Right atrium auricular region (tissue), 2 donors: ENCODE measurements at regions not wholly inside any gene's neighbourhood (a gene's known extent, or its start where the extent isn't known, plus 50 kb on each side); places are given as distances from the start of the nearest gene placed in this dataset.
"Not testable (repeated sequence)": the region's sequence is repeated elsewhere in the genome, so short reads cannot be mapped to it uniquely, and the experiment has no call there.

ENCODE experiments used
- DNase-seq: peaks from one replicate; pipeline ENCODE4 v3.0.0-alpha.2; 2019; ENCODE audit warnings: low spot score
- H3K27ac ChIP-seq, 2 donors: fragments of 200-600 bp; sonication (generic); 1 replicate in 1 of 2; 2 replicates in 1 of 2; pipeline ENCODE4 v1.5.1; 2016 to 2019
- H3K27me3 ChIP-seq, 2 donors: fragments of 200-600 bp; sonication (generic); one replicate each; pipeline versions ENCODE4 v1.5.1 to v1.6.0; 2017 to 2019
- H3K36me3 ChIP-seq: fragments of 200-600 bp; sonication (generic); one replicate; pipeline ENCODE4 v1.5.1; 2016
- H3K4me1 ChIP-seq, 2 donors: fragments of 200-600 bp; sonication (generic); one replicate each; pipeline versions ENCODE4 v1.5.1 to v1.6.0; 2017 to 2019
- H3K4me3 ChIP-seq, 2 donors: fragments of 200-600 bp; sonication (generic); 1 replicate in 1 of 2; 2 replicates in 1 of 2; pipeline ENCODE4 v1.5.1; 2017 to 2019; ENCODE audit warnings: mild to moderate bottlenecking in 1 of 2, moderate library complexity in 1 of 2
- H3K9me3 ChIP-seq, 2 donors: fragments of 200-600 bp; sonication (generic); one replicate each; pipeline ENCODE4 v1.5.1; 2019
- CTCF ChIP-seq, 2 donors: fragments of 200-600 bp; sonication (generic); IDR thresholded peaks; one replicate each; pipeline ENCODE4 v1.5.1; 2019; ENCODE audit warnings: antibody characterized with exemption in 2 of 2

- no peak for DNase-seq
- TF ChIP-seq CTCF (IDR thresholded peaks at IDR 0.05) = no peak
- H3K27me3 ChIP-seq = no peaks in the 10 kb centered on the region
- no peaks in the 10 kb centered on the region for H3K36me3 ChIP-seq
- no peaks in the 10 kb centered on the region for H3K4me1 ChIP-seq
- H3K27ac ChIP-seq = no peak overlapping the region
- H3K4me3 ChIP-seq = no peak overlapping the region
- H3K9me3 ChIP-seq = no peaks in the 10 kb centered on the region
Observed at GRCh38 chr5:25415970-25416369, 771.2 kb upstream of the CDH10 start.

- no peak overlapping the region for H3K27ac ChIP-seq
- no peak overlapping the region for H3K4me3 ChIP-seq
- TF ChIP-seq CTCF (IDR thresholded peaks at IDR 0.05) = no peak
- DNase-seq = no peak
- no peaks in the 10 kb centered on the region for H3K27me3 ChIP-seq
- peaks cover 0 to 4% of the 10 kb centered on the region in 2 donors for H3K9me3 ChIP-seq
- H3K4me1 ChIP-seq = no peaks in the 10 kb centered on the region
- no peaks in the 10 kb centered on the region for H3K36me3 ChIP-seq
Observed at GRCh38 chr5:25414742-25415141, 770.0 kb upstream of the CDH10 start.

GRCh38 chr5:25412116-25412661 lies 767.4 kb upstream of the CDH10 start:
- H3K9me3 ChIP-seq = peaks cover 0 to 4% of the 10 kb centered on the region in 2 donors
- no peak for TF ChIP-seq CTCF (IDR thresholded peaks at IDR 0.05)
- no peaks in the 10 kb centered on the region for H3K36me3 ChIP-seq
- DNase-seq = no peak
- no peaks in the 10 kb centered on the region for H3K27me3 ChIP-seq
- no peak overlapping the region for H3K27ac ChIP-seq
- H3K4me3 ChIP-seq = no peak overlapping the region
- H3K4me1 ChIP-seq = no peaks in the 10 kb centered on the region

GRCh38 chr5:25407365-25407764 lies 762.6 kb upstream of the CDH10 start:
- H3K27ac ChIP-seq, H3K4me3 ChIP-seq, H3K27me3 ChIP-seq, H3K36me3 ChIP-seq, H3K9me3 ChIP-seq, DNase-seq, H3K4me1 ChIP-seq: not testable (repeated sequence)

- TF ChIP-seq CTCF (IDR thresholded peaks at IDR 0.05) = no peak
- Histone ChIP-seq H3K27me3 (no peaks in the 10 kb centered on the region), H3K4me3 (no peak overlapping the region), H3K27ac (no peak overlapping the region), H3K4me1 (no peaks in the 10 kb centered on the region), H3K9me3 (peaks cover 0 to 4% of the 10 kb centered on the region in 2 donors), H3K36me3 (no peaks in the 10 kb centered on the region)
- no peak for DNase-seq
Observed at GRCh38 chr5:25405850-25406249, 761.1 kb upstream of the CDH10 start.

- no peak overlapping the region for H3K27ac ChIP-seq
- no peaks in the 10 kb centered on the region for H3K4me1 ChIP-seq
- H3K27me3 ChIP-seq = no peaks in the 10 kb centered on the region
- no peaks in the 10 kb centered on the region for H3K36me3 ChIP-seq
- TF ChIP-seq CTCF (IDR thresholded peaks at IDR 0.05) = no peak
- no peak overlapping the region for H3K4me3 ChIP-seq
- no peak for DNase-seq
- no peaks in the 10 kb centered on the region for H3K9me3 ChIP-seq
Observed at GRCh38 chr5:25399878-25400480, 755.2 kb upstream of the CDH10 start.
